Testis (tissue), 2 donors: ENCODE measurements at regions not wholly inside any gene's neighbourhood (a gene's known extent, or its start where the extent isn't known, plus 50 kb on each side); places are given as distances from the start of the nearest gene placed in this dataset.

Experiments used
- POLR2A ChIP-seq: fragments of 450-650 bp; IDR thresholded peaks from one replicate; pipeline ENCODE4 v1.6.1; 2017; ENCODE audit warnings: antibody characterized with exemption, mild to moderate bottlenecking, moderate library complexity
- TF ChIP-seq, protein P1 (sequence below), 3 experiments: fragments of 450-650 bp in 2 of 3; fragments of 200-600 bp in 1 of 3; sonication (generic) in 1 of 3; IDR thresholded peaks; one replicate each; pipeline ENCODE4 v1.5.1; 2016 to 2019; ENCODE audit warnings: antibody characterized with exemption in 3 of 3, mild to moderate bottlenecking in 2 of 3, moderate library complexity in 1 of 3

DNA sequence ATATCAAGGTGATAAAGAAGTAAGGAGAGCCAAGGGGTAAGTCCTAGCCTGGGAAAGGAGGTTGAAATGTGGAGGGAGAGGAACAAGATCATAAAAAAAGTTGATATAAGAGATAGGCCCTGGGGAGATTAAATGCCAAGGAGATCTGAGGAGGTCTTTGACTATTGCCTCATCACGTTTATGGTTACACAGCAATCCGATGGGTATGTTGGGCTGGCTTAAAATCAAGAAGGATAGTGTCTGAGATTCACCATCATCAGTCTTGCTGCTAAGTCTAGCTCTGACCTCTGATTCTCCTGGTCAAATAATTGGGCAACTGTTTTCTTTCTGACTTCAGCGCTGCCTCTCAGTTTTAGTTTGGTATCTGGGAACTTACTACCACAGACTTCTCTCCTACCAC lies 416.3 kb downstream of the GPATCH2 start:
- TF ChIP-seq, protein P1, sequence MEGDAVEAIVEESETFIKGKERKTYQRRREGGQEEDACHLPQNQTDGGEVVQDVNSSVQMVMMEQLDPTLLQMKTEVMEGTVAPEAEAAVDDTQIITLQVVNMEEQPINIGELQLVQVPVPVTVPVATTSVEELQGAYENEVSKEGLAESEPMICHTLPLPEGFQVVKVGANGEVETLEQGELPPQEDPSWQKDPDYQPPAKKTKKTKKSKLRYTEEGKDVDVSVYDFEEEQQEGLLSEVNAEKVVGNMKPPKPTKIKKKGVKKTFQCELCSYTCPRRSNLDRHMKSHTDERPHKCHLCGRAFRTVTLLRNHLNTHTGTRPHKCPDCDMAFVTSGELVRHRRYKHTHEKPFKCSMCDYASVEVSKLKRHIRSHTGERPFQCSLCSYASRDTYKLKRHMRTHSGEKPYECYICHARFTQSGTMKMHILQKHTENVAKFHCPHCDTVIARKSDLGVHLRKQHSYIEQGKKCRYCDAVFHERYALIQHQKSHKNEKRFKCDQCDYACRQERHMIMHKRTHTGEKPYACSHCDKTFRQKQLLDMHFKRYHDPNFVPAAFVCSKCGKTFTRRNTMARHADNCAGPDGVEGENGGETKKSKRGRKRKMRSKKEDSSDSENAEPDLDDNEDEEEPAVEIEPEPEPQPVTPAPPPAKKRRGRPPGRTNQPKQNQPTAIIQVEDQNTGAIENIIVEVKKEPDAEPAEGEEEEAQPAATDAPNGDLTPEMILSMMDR (IDR thresholded peaks at IDR 0.05): no peak
- TF ChIP-seq POLR2A: no peak
